Effector memory CD4-positive, alpha-beta T cell (primary cell): ENCODE measurements at regions not wholly inside any gene's neighbourhood (a gene's known extent, or its start where the extent isn't known, plus 50 kb on each side); places are given as distances from the start of the nearest gene placed in this dataset.

ENCODE experiments used
- DNase-seq, 3 donors: peaks; one replicate each; pipeline ENCODE4 v3.0.0-alpha.2; 2020
- H3K27ac ChIP-seq: 2 replicates; pipeline ENCODE4 v1.7.0; 2013; ENCODE audit warnings: mild to moderate bottlenecking, low read length, moderate library complexity; ENCODE audit not compliant: insufficient read depth, poor library complexity, severe bottlenecking
- H3K27me3 ChIP-seq: replicated peaks from 2 replicates; pipeline ENCODE4 v1.7.0; 2013; ENCODE audit warnings: mild to moderate bottlenecking, low read length; ENCODE audit not compliant: insufficient read depth, control insufficient read depth, poor library complexity, severe bottlenecking
- H3K36me3 ChIP-seq: 2 replicates; pipeline ENCODE4 v1.7.0; 2013; ENCODE audit warnings: mild to moderate bottlenecking, low read length, moderate library complexity; ENCODE audit not compliant: control insufficient read depth, insufficient read depth
- H3K4me1 ChIP-seq: 2 replicates; pipeline ENCODE4 v1.7.0; 2013; ENCODE audit warnings: low read length, mild to moderate bottlenecking; ENCODE audit not compliant: control insufficient read depth, insufficient read depth, poor library complexity, severe bottlenecking
- H3K4me3 ChIP-seq: 2 replicates; pipeline ENCODE4 v1.7.0; 2013; ENCODE audit warnings: low read length, low read depth, mild to moderate bottlenecking; ENCODE audit not compliant: insufficient read depth, poor library complexity, severe bottlenecking
- H3K9me3 ChIP-seq: 2 replicates; pipeline ENCODE4 v1.7.0; 2013; ENCODE audit warnings: mild to moderate bottlenecking, low read length, moderate library complexity; ENCODE audit not compliant: control insufficient read depth

DNA sequence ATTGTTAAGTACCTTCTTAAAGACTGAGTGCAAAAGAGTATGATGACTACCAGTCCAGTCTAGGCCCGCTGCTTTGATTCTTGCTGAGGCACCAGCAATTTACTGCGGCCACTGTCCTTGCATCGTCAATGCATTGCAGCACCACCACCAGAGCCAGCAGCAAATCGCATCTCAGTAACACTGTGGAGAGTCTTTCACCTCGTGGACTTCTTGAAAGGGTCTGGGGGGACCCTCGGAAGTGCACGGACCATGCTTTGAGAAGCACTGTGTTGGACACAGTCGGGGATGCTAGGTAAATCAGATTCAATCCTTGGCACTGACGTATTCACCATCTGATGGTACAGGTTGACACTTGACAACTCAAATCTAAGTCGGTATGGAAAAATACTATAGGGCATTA lies 493.6 kb downstream of the RPS24 start:
- no peaks in the 10 kb centered on the region for H3K27me3 ChIP-seq
- DNase-seq: no peak
- H3K4me3 ChIP-seq: no peak overlapping the region
- H3K9me3 ChIP-seq: no peaks in the 10 kb centered on the region
- no peak overlapping the region for H3K27ac ChIP-seq
- no peaks in the 10 kb centered on the region for H3K4me1 ChIP-seq
- H3K36me3 ChIP-seq: no peaks in the 10 kb centered on the region

- no peak for DNase-seq
- no peaks in the 10 kb centered on the region for H3K36me3 ChIP-seq
- H3K27me3 ChIP-seq: no peaks in the 10 kb centered on the region
- H3K4me3 ChIP-seq: no peak overlapping the region
- no peaks in the 10 kb centered on the region for H3K4me1 ChIP-seq
- H3K9me3 ChIP-seq: no peaks in the 10 kb centered on the region
- no peak overlapping the region for H3K27ac ChIP-seq
Observed at GRCh38 chr10:78528749-78529204, 495.1 kb downstream of the RPS24 start.

DNA sequence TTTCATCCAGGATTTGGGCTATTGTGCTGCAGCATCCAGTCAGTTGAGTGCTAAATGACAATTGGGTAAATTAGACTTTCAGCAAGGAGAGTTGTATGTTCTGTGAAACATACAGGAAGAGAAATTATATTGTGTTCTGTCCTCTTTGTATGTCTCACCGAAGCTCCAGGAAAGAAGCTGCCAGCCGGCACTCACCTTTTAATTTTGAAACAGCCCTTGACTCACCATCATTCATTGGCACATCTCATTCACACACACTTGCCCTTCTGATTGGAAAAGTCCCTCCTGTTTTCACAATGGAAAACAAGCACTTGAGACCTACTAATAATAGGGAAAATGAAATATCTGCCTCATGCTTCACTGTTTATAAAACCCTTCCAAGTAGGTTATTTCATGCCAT lies 495.6 kb downstream of the RPS24 start:
- Histone ChIP-seq H3K27me3 (no peaks in the 10 kb centered on the region), H3K36me3 (no peaks in the 10 kb centered on the region), H3K4me1 (no peaks in the 10 kb centered on the region), H3K27ac (no peak overlapping the region), H3K4me3 (no peak overlapping the region), H3K9me3 (no peaks in the 10 kb centered on the region)
- no peak for DNase-seq

- Histone ChIP-seq H3K27me3 (no peaks in the 10 kb centered on the region), H3K27ac (no peak overlapping the region), H3K4me3 (no peak overlapping the region), H3K36me3 (no peaks in the 10 kb centered on the region), H3K4me1 (no peaks in the 10 kb centered on the region), H3K9me3 (no peaks in the 10 kb centered on the region)
- no peak for DNase-seq
Observed at GRCh38 chr10:78531088-78531487, 497.4 kb downstream of the RPS24 start.

DNA sequence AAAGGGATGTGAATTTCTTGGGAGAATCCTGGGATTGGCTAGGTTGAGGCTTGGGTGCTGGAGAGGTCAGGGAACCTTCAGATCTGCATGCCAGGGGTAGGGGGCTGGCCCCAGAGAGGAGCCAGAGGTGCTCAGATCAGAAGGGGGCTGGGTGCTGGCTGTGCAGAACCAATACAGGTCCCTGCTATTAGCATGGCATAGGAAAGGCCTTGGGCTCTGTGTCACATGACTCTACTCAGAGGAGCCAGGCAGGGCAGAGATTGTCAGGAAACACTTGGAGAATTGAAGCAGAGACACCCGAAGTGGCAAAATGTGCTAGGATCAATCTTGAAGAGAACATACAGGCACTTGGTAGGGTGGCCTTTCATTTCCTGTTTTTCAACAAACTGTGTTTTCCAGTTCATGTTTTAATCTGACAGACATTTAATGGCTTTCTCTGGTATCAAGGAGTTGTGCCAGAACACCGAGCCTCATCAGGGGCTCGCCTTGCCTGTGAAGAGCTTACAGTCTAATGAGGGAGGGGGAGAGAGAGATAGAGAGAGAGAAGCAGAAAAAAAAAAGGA lies 498.9 kb downstream of the RPS24 start:
- no peaks in the 10 kb centered on the region for H3K27me3 ChIP-seq
- no peaks in the 10 kb centered on the region for H3K36me3 ChIP-seq
- no peak for DNase-seq
- H3K27ac ChIP-seq: no peak overlapping the region
- no peaks in the 10 kb centered on the region for H3K9me3 ChIP-seq
- H3K4me3 ChIP-seq: no peak overlapping the region
- no peaks in the 10 kb centered on the region for H3K4me1 ChIP-seq

DNA sequence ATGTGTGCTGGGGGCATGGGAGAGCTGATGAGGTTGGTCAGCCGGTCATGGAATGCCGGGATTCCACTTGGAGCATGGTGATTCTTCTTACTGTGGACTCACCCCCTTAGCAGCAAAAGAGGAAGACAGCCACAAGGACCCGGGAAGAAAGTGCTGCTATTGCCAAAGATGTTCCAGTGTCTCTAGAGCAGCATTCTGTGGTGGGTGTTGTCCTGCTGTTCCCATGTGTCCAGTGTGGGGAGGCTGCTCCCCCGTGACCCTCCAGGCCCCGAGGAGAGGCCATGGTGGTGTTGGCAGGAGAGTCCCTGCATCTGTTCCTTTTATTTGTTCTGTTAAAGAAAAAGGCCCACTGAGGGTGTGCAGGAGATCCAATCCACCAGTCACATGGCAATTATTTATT lies 499.4 kb downstream of the RPS24 start:
- Histone ChIP-seq H3K27me3 (no peaks in the 10 kb centered on the region), H3K4me3 (no peak overlapping the region), H3K4me1 (no peaks in the 10 kb centered on the region), H3K27ac (no peak overlapping the region), H3K36me3 (no peaks in the 10 kb centered on the region), H3K9me3 (no peaks in the 10 kb centered on the region)
- no peak for DNase-seq

DNA sequence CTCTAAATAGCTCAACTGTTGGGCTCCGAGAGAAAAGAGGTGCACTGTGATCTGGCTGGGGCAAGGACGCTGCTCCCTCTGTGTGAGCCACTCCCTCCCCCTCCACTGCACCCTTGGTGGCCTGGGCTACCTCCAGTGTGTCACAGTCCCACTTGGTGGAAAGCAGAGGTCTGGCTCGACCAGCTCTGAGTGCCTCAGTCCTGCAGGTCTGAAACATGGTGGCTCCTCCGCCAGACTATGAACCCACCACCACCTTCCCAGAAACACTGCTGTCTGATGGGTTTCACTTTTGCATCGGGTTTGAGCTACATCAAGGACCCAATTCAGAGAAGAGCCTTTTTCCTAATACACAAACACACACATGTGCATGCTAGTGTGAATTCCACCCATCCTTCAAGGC lies 500.1 kb downstream of the RPS24 start:
- no peak for DNase-seq
- H3K9me3 ChIP-seq: no peaks in the 10 kb centered on the region
- no peak overlapping the region for H3K27ac ChIP-seq
- no peaks in the 10 kb centered on the region for H3K4me1 ChIP-seq
- no peaks in the 10 kb centered on the region for H3K36me3 ChIP-seq
- H3K4me3 ChIP-seq: no peak overlapping the region
- H3K27me3 ChIP-seq: no peaks in the 10 kb centered on the region

- no peak for DNase-seq
- Histone ChIP-seq H3K4me3 (no peak overlapping the region), H3K4me1 (no peaks in the 10 kb centered on the region), H3K36me3 (no peaks in the 10 kb centered on the region), H3K27ac (no peak overlapping the region), H3K27me3 (no peaks in the 10 kb centered on the region), H3K9me3 (no peaks in the 10 kb centered on the region)
Observed at GRCh38 chr10:78535716-78536218, 502.1 kb downstream of the RPS24 start.

DNA sequence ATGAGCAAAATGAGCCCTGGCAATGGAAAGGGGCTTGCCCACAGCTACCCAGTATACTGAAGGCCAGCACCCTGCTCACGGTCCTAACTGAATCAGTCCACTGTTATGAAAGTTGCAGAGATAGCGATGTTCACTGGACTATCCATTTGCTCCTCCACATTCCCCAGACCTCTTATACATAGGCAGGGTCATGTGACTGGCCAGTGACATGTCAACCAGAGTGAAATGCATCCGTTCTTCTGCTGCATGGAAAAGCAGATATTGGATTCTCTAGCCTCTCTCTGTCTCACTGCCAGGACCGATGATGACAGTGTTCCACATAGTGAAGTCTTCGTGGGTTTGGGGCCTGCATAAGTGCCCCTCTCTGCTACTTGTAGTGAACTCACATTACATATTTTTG lies 503.4 kb downstream of the RPS24 start:
- H3K36me3 ChIP-seq: no peaks in the 10 kb centered on the region
- no peak for DNase-seq
- H3K4me1 ChIP-seq: no peaks in the 10 kb centered on the region
- H3K9me3 ChIP-seq: no peaks in the 10 kb centered on the region
- H3K27me3 ChIP-seq: no peaks in the 10 kb centered on the region
- H3K27ac ChIP-seq: no peak overlapping the region
- H3K4me3 ChIP-seq: no peak overlapping the region

DNA sequence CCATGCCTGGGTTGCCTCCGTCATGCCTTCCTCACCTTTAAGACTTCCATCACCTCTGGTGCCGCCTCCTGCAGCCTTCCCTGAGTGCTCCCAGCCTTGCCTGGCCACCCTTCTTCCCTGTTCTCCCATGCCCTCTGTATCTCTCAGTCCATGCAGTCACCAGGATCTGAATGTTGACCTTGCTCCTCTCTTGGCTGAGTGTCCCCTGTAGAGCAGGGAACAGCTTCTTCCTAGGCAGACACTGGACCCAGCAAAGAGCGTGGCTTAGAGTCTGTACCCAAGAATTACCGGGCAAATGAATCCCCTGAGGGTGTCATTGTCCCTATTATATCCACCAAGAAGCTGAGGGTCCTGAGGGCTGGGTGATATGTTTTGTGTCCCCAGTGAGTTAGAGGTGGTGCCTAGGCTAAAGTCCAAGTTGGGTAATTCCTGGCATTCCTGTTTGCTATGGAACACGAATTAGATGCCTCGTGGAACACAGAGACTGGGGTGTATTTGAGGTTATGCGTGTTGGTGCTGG lies 505.6 kb downstream of the RPS24 start:
- Histone ChIP-seq H3K4me3 (no peak overlapping the region), H3K27me3 (no peaks in the 10 kb centered on the region), H3K4me1 (no peaks in the 10 kb centered on the region), H3K9me3 (no peaks in the 10 kb centered on the region), H3K27ac (no peak overlapping the region), H3K36me3 (no peaks in the 10 kb centered on the region)
- DNase-seq: no peak
